Coronary artery (tissue), 2 donors: ENCODE measurements at regions not wholly inside any gene's neighbourhood (a gene's known extent, or its start where the extent isn't known, plus 50 kb on each side); places are given as distances from the start of the nearest gene placed in this dataset.
A peak's percentile ranks its signal among the peaks of the same experiment; 100 is the strongest.
"Not testable (repeated sequence)": the region's sequence is repeated elsewhere in the genome, so short reads cannot be mapped to it uniquely, and the experiment has no call there.

Experiments
- DNase-seq: peaks from one replicate; pipeline ENCODE4 v3.0.0-alpha.2; 2017; ENCODE audit warnings: low spot score
- H3K27ac ChIP-seq, 2 donors: fragments of 200-600 bp; sonication (generic); one replicate each; pipeline ENCODE4 v1.5.1; 2016 to 2019
- H3K4me3 ChIP-seq: fragments of 200-600 bp; sonication (generic); 2 replicates; pipeline ENCODE4 v1.5.1; 2016; ENCODE audit warnings: mild to moderate bottlenecking, moderate library complexity
- TF ChIP-seq, protein P1 (sequence below): fragments of 200-600 bp; sonication (generic); IDR thresholded peaks from one replicate; pipeline ENCODE4 v1.5.1; 2019; ENCODE audit warnings: antibody characterized with exemption

GRCh38 chr16:15219679-15220615 is 125.9 kb upstream of the RRN3 start:
- TF ChIP-seq, protein P1, sequence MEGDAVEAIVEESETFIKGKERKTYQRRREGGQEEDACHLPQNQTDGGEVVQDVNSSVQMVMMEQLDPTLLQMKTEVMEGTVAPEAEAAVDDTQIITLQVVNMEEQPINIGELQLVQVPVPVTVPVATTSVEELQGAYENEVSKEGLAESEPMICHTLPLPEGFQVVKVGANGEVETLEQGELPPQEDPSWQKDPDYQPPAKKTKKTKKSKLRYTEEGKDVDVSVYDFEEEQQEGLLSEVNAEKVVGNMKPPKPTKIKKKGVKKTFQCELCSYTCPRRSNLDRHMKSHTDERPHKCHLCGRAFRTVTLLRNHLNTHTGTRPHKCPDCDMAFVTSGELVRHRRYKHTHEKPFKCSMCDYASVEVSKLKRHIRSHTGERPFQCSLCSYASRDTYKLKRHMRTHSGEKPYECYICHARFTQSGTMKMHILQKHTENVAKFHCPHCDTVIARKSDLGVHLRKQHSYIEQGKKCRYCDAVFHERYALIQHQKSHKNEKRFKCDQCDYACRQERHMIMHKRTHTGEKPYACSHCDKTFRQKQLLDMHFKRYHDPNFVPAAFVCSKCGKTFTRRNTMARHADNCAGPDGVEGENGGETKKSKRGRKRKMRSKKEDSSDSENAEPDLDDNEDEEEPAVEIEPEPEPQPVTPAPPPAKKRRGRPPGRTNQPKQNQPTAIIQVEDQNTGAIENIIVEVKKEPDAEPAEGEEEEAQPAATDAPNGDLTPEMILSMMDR, result peak; percentile 71
- not testable (repeated sequence) for H3K27ac ChIP-seq, H3K4me3 ChIP-seq
- DNase-seq, result peak; percentile 52

DNA sequence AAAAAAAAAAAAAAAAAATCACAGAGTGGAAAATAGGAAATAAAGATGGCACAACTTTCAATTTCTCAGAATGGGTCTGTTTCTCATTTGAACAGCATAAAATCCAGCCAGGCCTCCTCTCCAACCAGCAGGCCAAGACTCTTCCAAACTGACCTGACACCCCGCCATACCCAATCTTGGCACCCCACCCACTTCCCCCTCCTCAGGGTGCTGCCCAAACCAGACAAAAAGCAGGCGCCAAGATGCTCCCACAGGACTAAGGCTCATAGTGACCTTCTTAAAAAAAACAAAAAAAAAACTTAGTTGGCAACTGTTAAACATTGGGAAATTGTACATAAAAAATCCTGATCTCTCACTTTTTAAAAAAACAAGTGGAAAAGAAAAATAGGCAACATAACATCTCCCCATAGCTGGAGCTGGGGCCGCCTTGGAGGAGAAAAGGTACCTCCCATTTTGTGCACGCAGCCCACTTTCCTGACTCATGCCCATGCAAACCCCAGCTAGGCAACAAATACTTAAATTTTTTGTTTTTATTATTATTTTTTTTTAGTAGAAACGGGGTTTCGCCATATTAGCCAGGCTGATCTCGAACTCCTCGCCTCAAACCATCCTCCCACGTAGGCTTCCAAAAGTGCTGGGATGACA is 124.9 kb upstream of the RRN3 start:
- H3K4me3 ChIP-seq, H3K27ac ChIP-seq, DNase-seq: not testable (repeated sequence)

GRCh38 chr16:15207202-15207981 is 113.3 kb upstream of the RRN3 start:
- not testable (repeated sequence) for H3K4me3 ChIP-seq, DNase-seq
- H3K27ac ChIP-seq, result peak overlapping the region in 1 of 2 donors; percentile 16

- H3K4me3 ChIP-seq, DNase-seq, H3K27ac ChIP-seq: not testable (repeated sequence)
Observed at GRCh38 chr16:15206439-15206838, 112.4 kb upstream of the RRN3 start.

- DNase-seq, H3K4me3 ChIP-seq, H3K27ac ChIP-seq: not testable (repeated sequence)
Observed at GRCh38 chr16:15205939-15206338, 111.9 kb upstream of the RRN3 start.

GRCh38 chr16:15204571-15204970 is 110.5 kb upstream of the RRN3 start:
- not testable (repeated sequence) for DNase-seq, H3K4me3 ChIP-seq, H3K27ac ChIP-seq

- not testable (repeated sequence) for H3K4me3 ChIP-seq, H3K27ac ChIP-seq, DNase-seq
Observed at GRCh38 chr16:15192813-15193212, 98.7 kb upstream of the RRN3 start.

DNA sequence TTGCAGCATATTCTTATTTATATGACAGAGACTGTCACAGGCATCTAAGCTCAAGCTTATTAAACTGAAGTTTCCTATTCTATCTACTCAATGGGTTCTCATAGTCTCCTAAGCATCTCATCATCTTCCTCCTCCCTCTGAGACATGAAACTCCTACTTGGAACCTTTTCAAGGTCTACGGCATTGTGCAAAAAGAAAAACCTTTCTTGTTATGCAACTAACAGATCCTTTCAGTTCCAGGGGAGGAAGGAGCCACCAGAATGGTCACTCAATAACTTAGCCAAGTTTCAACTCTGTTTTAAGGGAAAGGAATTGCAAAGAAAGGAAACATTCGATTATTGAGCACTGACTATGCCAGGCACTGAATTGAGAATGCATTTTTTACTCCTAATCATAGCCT is 98.1 kb upstream of the RRN3 start:
- not testable (repeated sequence) for DNase-seq, H3K4me3 ChIP-seq, H3K27ac ChIP-seq

- not testable (repeated sequence) for H3K4me3 ChIP-seq, DNase-seq, H3K27ac ChIP-seq
Observed at GRCh38 chr16:15189478-15189877, 95.4 kb upstream of the RRN3 start.
